ENCODE measurements at regions not wholly inside any gene's neighbourhood (a gene's known extent, or its start where the extent isn't known, plus 50 kb on each side); places are given as distances from the start of the nearest gene placed in this dataset.

- Mint-ChIP-seq H3K4me3 (no peak overlapping the region), H3K27ac (no peak overlapping the region), H3K36me3 (ENCODE audit: low read depth) (no peaks in the 10 kb centered on the region), H3K27me3 (ENCODE audit: low read depth, poor library complexity) (no peaks in the 10 kb centered on the region), H3K9me3 (no peaks in the 10 kb centered on the region), H3K4me1 (no peaks in the 10 kb centered on the region)
- DNase-seq, result no peak
- TF ChIP-seq, protein P1, sequence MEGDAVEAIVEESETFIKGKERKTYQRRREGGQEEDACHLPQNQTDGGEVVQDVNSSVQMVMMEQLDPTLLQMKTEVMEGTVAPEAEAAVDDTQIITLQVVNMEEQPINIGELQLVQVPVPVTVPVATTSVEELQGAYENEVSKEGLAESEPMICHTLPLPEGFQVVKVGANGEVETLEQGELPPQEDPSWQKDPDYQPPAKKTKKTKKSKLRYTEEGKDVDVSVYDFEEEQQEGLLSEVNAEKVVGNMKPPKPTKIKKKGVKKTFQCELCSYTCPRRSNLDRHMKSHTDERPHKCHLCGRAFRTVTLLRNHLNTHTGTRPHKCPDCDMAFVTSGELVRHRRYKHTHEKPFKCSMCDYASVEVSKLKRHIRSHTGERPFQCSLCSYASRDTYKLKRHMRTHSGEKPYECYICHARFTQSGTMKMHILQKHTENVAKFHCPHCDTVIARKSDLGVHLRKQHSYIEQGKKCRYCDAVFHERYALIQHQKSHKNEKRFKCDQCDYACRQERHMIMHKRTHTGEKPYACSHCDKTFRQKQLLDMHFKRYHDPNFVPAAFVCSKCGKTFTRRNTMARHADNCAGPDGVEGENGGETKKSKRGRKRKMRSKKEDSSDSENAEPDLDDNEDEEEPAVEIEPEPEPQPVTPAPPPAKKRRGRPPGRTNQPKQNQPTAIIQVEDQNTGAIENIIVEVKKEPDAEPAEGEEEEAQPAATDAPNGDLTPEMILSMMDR (IDR thresholded peaks at IDR 0.05), result no peak
Measured at GRCh38 chr12:30415777-30416176, 279.9 kb downstream of the IPO8 start.

DNA sequence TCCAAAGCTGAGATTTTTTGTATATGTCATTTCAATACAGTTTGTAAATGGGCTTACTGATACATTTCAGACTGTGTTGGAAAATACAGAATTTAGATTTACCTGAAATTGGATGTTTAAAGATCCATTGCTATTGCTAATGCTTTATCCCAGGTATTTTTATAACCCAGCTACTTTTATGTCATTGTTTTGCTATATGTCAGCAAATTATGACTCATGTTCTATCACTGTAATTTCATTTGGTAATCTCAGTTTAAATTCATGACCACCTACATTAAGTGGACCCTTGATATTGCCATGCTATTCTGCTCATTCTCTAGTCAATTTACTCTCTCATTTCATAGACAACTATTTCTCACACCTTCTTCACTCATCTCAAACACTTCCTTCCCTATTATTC is 281.2 kb downstream of the IPO8 start:
- TF ChIP-seq, protein P1 (IDR thresholded peaks at IDR 0.05), result no peak
- no peaks in the 10 kb centered on the region for H3K9me3 Mint-ChIP-seq
- no peak for DNase-seq
- no peak overlapping the region for H3K4me3 Mint-ChIP-seq
- H3K36me3 Mint-ChIP-seq (ENCODE audit: low read depth), result no peaks in the 10 kb centered on the region
- H3K27ac Mint-ChIP-seq, result no peak overlapping the region
- no peaks in the 10 kb centered on the region for H3K27me3 Mint-ChIP-seq (ENCODE audit: low read depth, poor library complexity)
- H3K4me1 Mint-ChIP-seq, result peaks cover 3% of the 10 kb centered on the region

DNA sequence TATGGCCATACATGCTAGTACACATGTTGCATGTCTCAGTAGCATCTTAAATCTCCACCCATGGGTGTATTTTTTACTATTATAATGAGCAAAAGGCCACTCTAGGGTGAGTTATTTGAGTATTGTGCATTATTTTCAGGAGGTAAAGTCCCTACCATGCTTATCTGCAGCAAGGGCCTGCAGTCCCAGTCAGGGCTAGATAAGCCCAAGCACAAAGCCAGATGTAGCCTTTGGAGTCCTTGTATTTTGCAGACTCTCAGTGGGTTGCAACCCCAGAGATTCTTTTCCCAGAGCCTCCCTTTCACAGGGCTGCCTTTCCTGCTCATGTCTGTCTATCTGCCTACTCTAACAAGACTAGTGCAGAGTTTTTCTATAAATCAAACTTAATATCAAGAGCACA is 295.3 kb downstream of the IPO8 start:
- Mint-ChIP-seq H3K4me3 (no peak overlapping the region), H3K9me3 (peaks cover 44% of the 10 kb centered on the region), H3K27ac (no peak overlapping the region), H3K4me1 (no peaks in the 10 kb centered on the region), H3K36me3 (ENCODE audit: low read depth) (no peaks in the 10 kb centered on the region), H3K27me3 (ENCODE audit: low read depth, poor library complexity) (no peaks in the 10 kb centered on the region)
- no peak for DNase-seq
- TF ChIP-seq, protein P1 (IDR thresholded peaks at IDR 0.05), result no peak

GRCh38 chr12:30399859-30400258 is 295.8 kb downstream of the IPO8 start:
- no peaks in the 10 kb centered on the region for H3K4me1 Mint-ChIP-seq
- no peak for DNase-seq
- TF ChIP-seq, protein P1 (IDR thresholded peaks at IDR 0.05), result no peak
- H3K4me3 Mint-ChIP-seq, result no peak overlapping the region
- H3K9me3 Mint-ChIP-seq, result peaks cover 48% of the 10 kb centered on the region
- no peaks in the 10 kb centered on the region for H3K27me3 Mint-ChIP-seq (ENCODE audit: low read depth, poor library complexity)
- no peaks in the 10 kb centered on the region for H3K36me3 Mint-ChIP-seq (ENCODE audit: low read depth)
- no peak overlapping the region for H3K27ac Mint-ChIP-seq

GRCh38 chr12:30396576-30396975 is 299.1 kb downstream of the IPO8 start:
- TF ChIP-seq, protein P1 (IDR thresholded peaks at IDR 0.05), result no peak
- no peaks in the 10 kb centered on the region for H3K36me3 Mint-ChIP-seq (ENCODE audit: low read depth)
- H3K4me3 Mint-ChIP-seq, result no peak overlapping the region
- H3K4me1 Mint-ChIP-seq, result no peaks in the 10 kb centered on the region
- DNase-seq, result no peak
- no peak overlapping the region for H3K27ac Mint-ChIP-seq
- peaks cover 70% of the 10 kb centered on the region for H3K9me3 Mint-ChIP-seq
- H3K27me3 Mint-ChIP-seq (ENCODE audit: low read depth, poor library complexity), result no peaks in the 10 kb centered on the region

- Mint-ChIP-seq H3K9me3 (peaks cover 82% of the 10 kb centered on the region), H3K36me3 (ENCODE audit: low read depth) (no peaks in the 10 kb centered on the region), H3K4me3 (no peak overlapping the region), H3K4me1 (no peaks in the 10 kb centered on the region), H3K27me3 (ENCODE audit: low read depth, poor library complexity) (no peaks in the 10 kb centered on the region), H3K27ac (no peak overlapping the region)
- DNase-seq, result no peak
- TF ChIP-seq, protein P1 (IDR thresholded peaks at IDR 0.05), result no peak
Measured at GRCh38 chr12:30395190-30395589, 300.5 kb downstream of the IPO8 start.

All from nephron progenitor cell (in vitro differentiated cells).